GM18502 (cell line): ENCODE measurements at regions not wholly inside any gene's neighbourhood (a gene's known extent, or its start where the extent isn't known, plus 50 kb on each side); places are given as distances from the start of the nearest gene placed in this dataset.

Experiments
- ATAC-seq: cut with Tn5 transposase; IDR thresholded peaks from one replicate; pipeline ENCODE4 v1.9.1; 2021; ENCODE audit warnings: mild to moderate bottlenecking; ENCODE audit not compliant: unreplicated experiment, poor library complexity

- no peak for ATAC-seq
Measured at GRCh38 chr4:83703752-83704151, 167.8 kb downstream of the GPAT3 start.

GRCh38 chr4:83701041-83701440 is 165.1 kb downstream of the GPAT3 start:
- no peak for ATAC-seq

- ATAC-seq: no peak
Measured at GRCh38 chr4:83699358-83699757, 163.4 kb downstream of the GPAT3 start.

GRCh38 chr4:83692028-83692427 is 156.1 kb downstream of the GPAT3 start:
- ATAC-seq: no peak

GRCh38 chr4:83686166-83686565 is 150.3 kb downstream of the GPAT3 start:
- no peak for ATAC-seq

GRCh38 chr4:83679692-83680091 is 143.8 kb downstream of the GPAT3 start:
- no peak for ATAC-seq

- no peak for ATAC-seq
Measured at GRCh38 chr4:83679254-83679653, 143.3 kb downstream of the GPAT3 start.

GRCh38 chr4:83677656-83678055 is 141.7 kb downstream of the GPAT3 start:
- no peak for ATAC-seq

GRCh38 chr4:83664741-83665140 is 128.8 kb downstream of the GPAT3 start:
- ATAC-seq: no peak

- no peak for ATAC-seq
Measured at GRCh38 chr4:83664071-83664470, 128.2 kb downstream of the GPAT3 start.

GRCh38 chr4:83662204-83662603 is 126.3 kb downstream of the GPAT3 start:
- no peak for ATAC-seq

GRCh38 chr4:83661359-83661758 is 125.5 kb downstream of the GPAT3 start:
- ATAC-seq: no peak

- no peak for ATAC-seq
Measured at GRCh38 chr4:83660578-83660977, 124.7 kb downstream of the GPAT3 start.

GRCh38 chr4:83658806-83659205 is 122.9 kb downstream of the GPAT3 start:
- no peak for ATAC-seq

GRCh38 chr4:83657336-83657735 is 121.4 kb downstream of the GPAT3 start:
- no peak for ATAC-seq
